Endothelial cell of hepatic sinusoid (primary cell): ENCODE measurements at regions not wholly inside any gene's neighbourhood (a gene's known extent, or its start where the extent isn't known, plus 50 kb on each side); places are given as distances from the start of the nearest gene placed in this dataset.

Experiments used
- in situ Hi-C: cut with HindIII; loops from 2 replicates; pipeline ENCODE4 v1.10.0; 2017; ENCODE audit warnings: low sequenced_read_pairs

DNA sequence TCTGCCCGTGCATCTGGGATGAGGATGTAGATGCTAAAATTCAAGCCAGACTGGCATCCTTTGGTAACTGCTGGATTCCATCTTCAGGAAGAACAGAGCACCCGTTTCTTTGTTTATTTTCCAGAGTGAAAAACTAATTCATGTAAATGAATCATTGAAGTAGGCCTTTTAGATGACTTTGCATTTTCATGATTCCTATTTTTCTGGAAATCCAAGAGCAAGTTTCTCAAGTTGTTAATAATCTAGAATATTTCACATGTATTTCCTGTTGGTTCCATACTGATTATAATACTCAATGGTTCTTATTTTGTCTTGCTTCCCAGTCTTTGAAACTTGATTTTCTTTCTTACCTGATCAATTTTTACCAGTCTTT is 328.4 kb downstream of the LPIN1 start:
- in situ Hi-C loops: no loop called here

GRCh38 chr2:12075603-12076002 is 329.2 kb downstream of the LPIN1 start:
- in situ Hi-C loops: no loop called here

GRCh38 chr2:12076810-12077209 is 330.4 kb downstream of the LPIN1 start:
- in situ Hi-C loops: no loop called here

- in situ Hi-C loops: no loop called here
Measured at GRCh38 chr2:12080360-12080759, 333.9 kb downstream of the LPIN1 start.

DNA sequence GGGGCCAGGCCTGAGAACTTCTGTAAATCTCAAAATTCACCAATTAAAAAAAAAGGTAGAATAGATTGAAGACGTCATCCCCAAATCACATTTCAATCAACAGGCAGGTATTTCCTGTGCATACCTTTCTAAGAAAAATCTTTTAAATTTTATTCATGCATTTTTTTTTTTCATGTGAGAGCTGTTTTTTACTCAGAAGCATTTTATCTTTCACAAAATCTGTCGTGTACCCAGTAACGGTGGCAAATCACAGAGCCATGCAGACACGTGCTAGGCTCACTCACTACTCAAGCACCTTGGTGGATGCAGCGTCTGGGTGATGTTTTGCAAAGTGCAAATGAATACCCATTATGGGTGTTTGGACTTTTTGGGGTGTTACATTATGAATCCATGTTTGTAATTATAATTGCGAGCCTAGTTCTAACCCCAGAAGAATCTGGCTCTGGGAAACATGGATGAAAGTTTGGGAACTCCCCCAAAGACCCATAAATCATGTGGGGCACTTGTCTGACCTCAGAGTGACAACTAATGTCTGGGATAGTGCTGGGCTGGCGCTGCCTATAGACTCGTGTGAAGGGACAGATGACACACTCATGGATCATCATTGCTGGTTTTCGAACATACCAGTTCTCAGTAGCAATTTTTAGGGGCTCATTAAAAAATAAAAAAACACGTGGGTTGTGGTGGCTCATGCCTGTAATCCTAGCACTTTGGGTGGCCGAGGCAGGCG is 335.2 kb downstream of the LPIN1 start:
- in situ Hi-C loops: no loop called here

- in situ Hi-C loops: no loop called here
Measured at GRCh38 chr2:12083081-12083581, 336.7 kb downstream of the LPIN1 start.

DNA sequence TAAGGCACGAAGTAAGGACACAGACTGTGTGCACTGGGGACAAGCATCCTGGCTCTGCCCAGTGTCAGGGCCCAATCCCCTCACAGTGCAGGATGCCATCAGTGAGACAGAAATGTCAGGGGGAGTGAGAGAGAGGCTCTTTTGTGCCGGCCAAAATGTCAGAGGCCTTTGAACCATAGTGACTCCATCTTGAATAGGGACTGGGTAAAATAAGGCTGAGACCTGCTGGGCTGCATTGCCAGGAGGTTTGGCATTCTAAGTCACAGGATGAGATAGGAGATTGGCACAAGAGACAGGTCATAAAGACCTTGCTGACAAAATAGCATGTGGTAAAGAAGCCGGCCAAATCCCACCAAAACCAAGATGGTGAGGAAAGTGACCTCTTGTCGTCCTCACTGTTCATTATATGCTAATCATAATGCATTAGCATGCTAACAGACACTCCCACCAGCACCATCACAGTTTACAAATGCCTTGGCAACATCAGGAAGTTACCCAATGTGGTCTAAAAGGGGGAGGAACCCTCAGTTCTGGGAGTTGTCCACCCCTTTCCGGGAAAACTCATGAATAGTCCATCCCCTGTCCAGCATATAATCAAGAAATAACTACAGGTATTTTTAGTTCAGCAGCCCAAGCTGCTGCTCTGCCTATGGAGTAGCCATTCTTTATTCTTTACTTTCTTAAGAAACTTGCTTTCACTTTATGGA is 337.4 kb downstream of the LPIN1 start:
- in situ Hi-C loops: no loop called here

DNA sequence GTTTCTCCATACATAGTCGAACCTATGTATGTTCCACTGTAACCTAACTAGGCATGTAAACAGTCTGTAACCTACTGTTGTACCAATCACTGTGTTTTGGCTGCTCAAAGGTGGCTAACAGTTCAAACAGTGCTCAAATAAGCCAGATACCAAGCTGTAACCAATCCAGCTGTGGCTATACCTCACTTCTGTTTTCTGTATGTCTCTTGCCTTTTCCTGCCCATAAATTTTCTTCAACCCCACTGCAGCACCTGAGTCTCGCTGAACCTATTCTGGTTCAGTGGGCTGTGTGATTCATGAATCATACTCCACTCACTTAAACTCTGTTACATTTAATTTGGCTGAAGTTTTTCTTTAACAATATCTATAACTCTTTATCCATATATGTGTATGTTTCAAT is 340.7 kb downstream of the LPIN1 start:
- in situ Hi-C loops: no loop called here

GRCh38 chr2:12087671-12088380 is 341.4 kb downstream of the LPIN1 start:
- in situ Hi-C loops: no loop called here

- in situ Hi-C loops: no loop called here
Measured at GRCh38 chr2:12089001-12089400, 342.6 kb downstream of the LPIN1 start.

DNA sequence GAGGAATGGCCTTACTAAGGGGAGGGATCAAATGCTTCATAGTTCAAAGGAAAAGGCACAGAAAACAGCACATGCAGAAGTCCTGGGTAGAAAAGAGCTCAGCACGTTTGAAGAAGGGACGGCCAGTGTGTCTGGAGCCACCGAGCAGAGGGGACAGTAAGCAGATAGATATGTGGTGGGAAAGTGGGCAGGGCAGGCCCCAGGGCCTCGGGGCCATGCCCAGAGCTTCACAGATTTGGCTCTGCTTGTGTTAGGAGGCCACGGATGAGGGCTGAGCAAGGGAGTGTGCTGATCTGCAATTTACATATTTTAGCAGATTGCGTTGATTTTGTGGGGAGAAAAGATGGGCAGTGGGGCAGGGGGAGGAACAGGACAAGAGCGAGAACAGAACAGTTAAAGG is 343.1 kb downstream of the LPIN1 start:
- in situ Hi-C loops: no loop called here

GRCh38 chr2:12090072-12090471 is 343.6 kb downstream of the LPIN1 start:
- in situ Hi-C loops: no loop called here

GRCh38 chr2:12090590-12090989 is 344.2 kb downstream of the LPIN1 start:
- in situ Hi-C loops: no loop called here

GRCh38 chr2:12091201-12091806 is 344.9 kb downstream of the LPIN1 start:
- in situ Hi-C loops: no loop called here

DNA sequence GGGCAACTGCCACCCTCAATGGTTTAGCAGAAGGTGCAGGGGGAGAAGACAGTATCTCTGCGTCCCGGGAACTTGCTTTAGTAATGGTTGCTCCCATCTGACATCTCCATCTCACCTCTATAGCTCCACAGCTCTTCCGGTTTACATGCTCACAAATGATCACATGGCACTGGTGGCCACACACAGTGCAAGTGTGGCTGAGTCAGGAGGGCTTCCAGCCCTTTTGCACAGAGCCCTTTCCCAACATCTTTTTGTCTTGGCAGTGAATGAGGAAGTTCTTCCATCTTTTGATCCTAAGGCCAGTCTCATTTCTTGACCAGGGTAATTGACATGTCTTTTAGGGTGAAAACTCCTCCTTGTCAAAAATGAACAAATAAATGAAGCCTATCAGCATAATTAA is 347.7 kb downstream of the LPIN1 start:
- in situ Hi-C loops: no loop called here

DNA sequence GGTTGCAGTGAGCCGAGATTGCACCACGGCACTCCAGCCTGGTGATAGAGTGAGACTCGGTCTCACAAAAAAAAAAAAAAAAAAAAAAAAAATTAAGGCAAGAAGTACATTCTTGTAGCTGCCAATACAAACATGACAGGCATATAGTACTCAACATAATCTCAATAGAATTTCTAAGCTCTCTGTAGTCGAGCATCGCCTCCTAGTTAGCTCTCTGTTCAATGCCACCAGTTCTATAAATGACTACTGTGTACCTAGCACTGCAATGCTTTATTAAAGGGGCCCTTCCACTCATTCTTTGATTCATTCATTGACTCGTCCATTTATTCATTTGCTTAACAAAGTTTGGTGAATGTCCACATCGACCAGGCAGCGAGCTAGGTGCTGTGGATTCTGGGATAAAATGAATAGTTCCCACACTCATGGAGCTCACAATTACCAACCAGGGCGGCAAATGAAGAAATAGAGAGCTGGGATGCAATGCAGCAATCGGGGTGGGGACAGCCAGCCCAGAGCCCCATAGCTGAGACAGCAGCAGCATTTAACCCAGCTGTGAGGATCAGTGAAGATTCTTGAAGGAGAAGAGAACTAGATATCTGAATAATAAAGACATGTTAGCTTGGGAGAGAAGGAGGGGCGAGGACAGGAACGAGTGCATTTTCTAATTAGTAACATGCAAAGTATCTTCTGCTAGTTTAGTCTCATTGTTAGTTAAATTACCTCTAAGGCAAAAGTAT is 349.8 kb downstream of the LPIN1 start:
- in situ Hi-C loops: no loop called here

- in situ Hi-C loops: no loop called here
Measured at GRCh38 chr2:12096788-12097449, 350.5 kb downstream of the LPIN1 start.

DNA sequence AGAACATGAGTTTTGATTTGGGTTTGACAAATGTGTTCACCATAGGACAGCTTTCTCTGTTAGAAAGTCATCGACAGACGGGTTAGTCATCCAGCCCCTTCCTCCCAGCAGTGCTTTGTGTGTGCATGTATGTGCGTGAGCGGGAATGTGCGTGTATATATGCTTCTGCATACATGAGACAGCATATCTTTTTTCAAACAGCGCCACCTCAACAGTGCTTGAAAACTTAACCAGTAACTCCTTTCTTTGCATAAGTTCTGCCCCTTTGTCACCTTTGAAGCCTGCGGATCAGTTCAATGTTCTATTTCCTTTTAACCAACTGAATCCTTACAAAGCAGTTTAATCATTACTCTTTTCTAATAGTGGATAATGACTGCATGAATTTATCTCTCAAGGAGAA is 351.4 kb downstream of the LPIN1 start:
- in situ Hi-C loops: no loop called here

GRCh38 chr2:12099374-12099773 is 352.9 kb downstream of the LPIN1 start:
- in situ Hi-C loops: no loop called here

GRCh38 chr2:12102679-12103078 is 356.2 kb downstream of the LPIN1 start:
- in situ Hi-C loops: no loop called here
